GM06990 (cell line): ENCODE measurements at regions not wholly inside any gene's neighbourhood (a gene's known extent, or its start where the extent isn't known, plus 50 kb on each side); places are given as distances from the start of the nearest gene placed in this dataset.

Experiments
- DNase-seq: peaks from one replicate; pipeline ENCODE4 v3.0.0-alpha.2; 2011; ENCODE audit not compliant: insufficient read length; ENCODE audit errors: extremely low read depth
- H3K27me3 ChIP-seq: replicated peaks from 2 replicates; pipeline ENCODE4 v1.6.0; 2011; ENCODE audit warnings: low read length; ENCODE audit not compliant: control insufficient read depth, insufficient read depth
- H3K36me3 ChIP-seq: 2 replicates; pipeline ENCODE4 v1.5.1; 2011; ENCODE audit warnings: low read length; ENCODE audit not compliant: control insufficient read depth, insufficient read depth
- H3K4me3 ChIP-seq: replicated peaks from 2 replicates; pipeline ENCODE4 v1.5.1; 2011; ENCODE audit warnings: low read depth, mild to moderate bottlenecking, control low read depth, low read length
- CTCF ChIP-seq: IDR thresholded peaks from 2 replicates; pipeline ENCODE4 v1.5.1; 2011; ENCODE audit warnings: low read length, control low read depth, mild to moderate bottlenecking, inconsistent platforms; ENCODE audit not compliant: insufficient read depth, poor library complexity, severe bottlenecking

- H3K36me3 ChIP-seq: no peaks in the 10 kb centered on the region
- TF ChIP-seq CTCF: no peak
- H3K27me3 ChIP-seq: no peaks in the 10 kb centered on the region; the same call in 1 of the 2 replicates
- no peak for DNase-seq
- no peak overlapping the region for H3K4me3 ChIP-seq
Observed at GRCh38 chr15:72940229-72940622, 112.0 kb upstream of the NEO1 start.

- DNase-seq: no peak
- H3K27me3 ChIP-seq: no peaks in the 10 kb centered on the region; the same call in 1 of the 2 replicates
- TF ChIP-seq CTCF: no peak
- H3K4me3 ChIP-seq: no peak overlapping the region
- no peaks in the 10 kb centered on the region for H3K36me3 ChIP-seq
Observed at GRCh38 chr15:72939514-72940228, 112.6 kb upstream of the NEO1 start.

GRCh38 chr15:72936691-72937679 lies 115.3 kb upstream of the NEO1 start:
- H3K27me3 ChIP-seq: no peaks in the 10 kb centered on the region; the same call in 1 of the 2 replicates
- no peaks in the 10 kb centered on the region for H3K36me3 ChIP-seq
- TF ChIP-seq CTCF: no peak
- no peak overlapping the region for H3K4me3 ChIP-seq
- DNase-seq: no peak

- no peak for TF ChIP-seq CTCF
- Histone ChIP-seq H3K4me3 (no peak overlapping the region), H3K27me3 (no peaks in the 10 kb centered on the region; the same call in 1 of the 2 replicates), H3K36me3 (no peaks in the 10 kb centered on the region)
- DNase-seq: no peak
Observed at GRCh38 chr15:72936237-72936636, 116.0 kb upstream of the NEO1 start.

- H3K4me3 ChIP-seq: no peak overlapping the region
- no peaks in the 10 kb centered on the region for H3K36me3 ChIP-seq
- no peak for TF ChIP-seq CTCF
- no peaks in the 10 kb centered on the region for H3K27me3 ChIP-seq
- no peak for DNase-seq
Observed at GRCh38 chr15:72935521-72935920, 116.7 kb upstream of the NEO1 start.
